Endodermal cell (in vitro differentiated cells): ENCODE measurements at regions not wholly inside any gene's neighbourhood (a gene's known extent, or its start where the extent isn't known, plus 50 kb on each side); places are given as distances from the start of the nearest gene placed in this dataset.

Experiments
- DNase-seq: peaks from one replicate; pipeline ENCODE4 v3.0.0-alpha.2; 2017
- H3K27ac ChIP-seq: 2 replicates; pipeline ENCODE4 v1.5.1; 2013; ENCODE audit warnings: mild to moderate bottlenecking, low read depth, low read length, moderate library complexity
- H3K27me3 ChIP-seq: 2 replicates; pipeline ENCODE4 v1.6.1; 2013; ENCODE audit warnings: mild to moderate bottlenecking, low read length, moderate library complexity; ENCODE audit not compliant: insufficient read depth, control insufficient read depth, poor library complexity, severe bottlenecking
- H3K36me3 ChIP-seq: 2 replicates; pipeline ENCODE4 v1.7.0; 2013; ENCODE audit warnings: mild to moderate bottlenecking, low read length, moderate library complexity; ENCODE audit not compliant: control insufficient read depth, insufficient read depth
- H3K4me1 ChIP-seq: one replicate; pipeline ENCODE4 v1.7.0; 2013; ENCODE audit warnings: low read length; ENCODE audit not compliant: control insufficient read depth, insufficient read depth
- H3K4me3 ChIP-seq: 2 replicates; pipeline ENCODE4 v1.5.1; 2013; ENCODE audit warnings: mild to moderate bottlenecking, low read length, moderate library complexity
- H3K9ac ChIP-seq: 2 replicates; pipeline ENCODE4 v1.6.1; 2013; ENCODE audit warnings: mild to moderate bottlenecking, low read length, moderate library complexity; ENCODE audit not compliant: poor library complexity, severe bottlenecking; ENCODE audit errors: extremely low read depth
- H3K9me3 ChIP-seq: 2 replicates; pipeline ENCODE4 v1.6.1; 2013; ENCODE audit warnings: mild to moderate bottlenecking, low read length, moderate library complexity; ENCODE audit not compliant: control insufficient read depth
- H3K27ac Mint-ChIP-seq: 2 replicates; pipeline ENCODE4 v1.8.0; 2020; ENCODE audit warnings: mixed read lengths
- H3K27me3 Mint-ChIP-seq: 2 replicates; pipeline ENCODE4 v1.8.0; 2021; ENCODE audit warnings: mild to moderate bottlenecking, mixed read lengths; ENCODE audit not compliant: insufficient read depth
- H3K36me3 Mint-ChIP-seq: 2 replicates; pipeline ENCODE4 v1.8.0; 2020; ENCODE audit warnings: low read depth, mixed read lengths
- H3K4me1 Mint-ChIP-seq: 2 replicates; pipeline ENCODE4 v1.8.0; 2020; ENCODE audit warnings: mixed read lengths
- H3K4me3 Mint-ChIP-seq: 2 replicates; pipeline ENCODE4 v1.8.0; 2020; ENCODE audit warnings: mild to moderate bottlenecking, moderate library complexity, mixed read lengths
- H3K9me3 Mint-ChIP-seq: 2 replicates; pipeline ENCODE4 v1.8.0; 2020; ENCODE audit warnings: mild to moderate bottlenecking, mixed read lengths
- CTCF ChIP-seq: fragments of 200-600 bp; sonication (generic); conservative IDR thresholded peaks from 2 replicates; pipeline ENCODE4 v1.5.0; 2021; ENCODE audit warnings: antibody characterized with exemption, mild to moderate bottlenecking
- WGBS, 2 experiments: methylation state at CpG; one replicate each; pipeline versions ENCODE4 v1.1.5 to v1.1.7; 2013; ENCODE audit warnings: missing lambda C conversion rate in 2 of 2, mixed read lengths in 1 of 2; ENCODE audit not compliant: insufficient coverage in 1 of 2, insufficient read length in 1 of 2; 5-methylcytosine and 5-hydroxymethylcytosine counted together

GRCh38 chr21:38933731-38934130 lies 128.0 kb downstream of the ETS2 start:
- H3K27me3 ChIP-seq = no peaks in the 10 kb centered on the region
- no peaks in the 10 kb centered on the region for H3K36me3 Mint-ChIP-seq
- H3K27me3 Mint-ChIP-seq = peaks cover 7% of the 10 kb centered on the region
- no peak overlapping the region for H3K27ac ChIP-seq
- TF ChIP-seq CTCF = no peak
- no peak for DNase-seq
- no peaks in the 10 kb centered on the region for H3K36me3 ChIP-seq
- no peaks in the 10 kb centered on the region for H3K4me1 ChIP-seq
- H3K9me3 Mint-ChIP-seq = peaks cover 21% of the 10 kb centered on the region
- H3K4me3 Mint-ChIP-seq = no peak overlapping the region
- no peak overlapping the region for H3K27ac Mint-ChIP-seq
- 91 to 97% methylated on average over 4 to 10 of the region's 10 CpGs for WGBS, 2 experiments
- peaks cover 28% of the 10 kb centered on the region for H3K4me1 Mint-ChIP-seq
- peaks cover 21% of the 10 kb centered on the region for H3K9me3 ChIP-seq
- no peak overlapping the region for H3K4me3 ChIP-seq
- no peak overlapping the region for H3K9ac ChIP-seq

- H3K9ac ChIP-seq = no peak overlapping the region
- no peak overlapping the region for H3K4me3 Mint-ChIP-seq
- H3K27me3 Mint-ChIP-seq = peaks cover 12% of the 10 kb centered on the region
- H3K9me3 ChIP-seq = peaks cover 23% of the 10 kb centered on the region
- no peaks in the 10 kb centered on the region for H3K36me3 ChIP-seq
- no peaks in the 10 kb centered on the region for H3K27me3 ChIP-seq
- TF ChIP-seq CTCF = no peak
- WGBS, 2 experiments = 96 to 100% methylated on average over 3 of the region's 3 CpGs
- no peak overlapping the region for H3K27ac Mint-ChIP-seq
- peaks cover 2% of the 10 kb centered on the region for H3K36me3 Mint-ChIP-seq
- no peak overlapping the region for H3K4me3 ChIP-seq
- H3K9me3 Mint-ChIP-seq = peaks cover 28% of the 10 kb centered on the region
- H3K4me1 ChIP-seq = no peaks in the 10 kb centered on the region
- H3K4me1 Mint-ChIP-seq = peaks cover 28% of the 10 kb centered on the region
- H3K27ac ChIP-seq = no peak overlapping the region
- no peak for DNase-seq
These were observed 125.6 kb downstream of the ETS2 start for GRCh38 chr21:38931291-38931690.

- H3K4me1 Mint-ChIP-seq = peaks cover 26% of the 10 kb centered on the region
- no peak overlapping the region for H3K27ac Mint-ChIP-seq
- Histone ChIP-seq H3K27ac (no peak overlapping the region), H3K4me1 (no peaks in the 10 kb centered on the region), H3K9me3 (peaks cover 23% of the 10 kb centered on the region), H3K9ac (no peak overlapping the region), H3K4me3 (no peak overlapping the region), H3K27me3 (no peaks in the 10 kb centered on the region), H3K36me3 (no peaks in the 10 kb centered on the region)
- H3K27me3 Mint-ChIP-seq = peaks cover 12% of the 10 kb centered on the region
- DNase-seq = no peak
- 68 to 74% methylated on average over 2 to 3 of the region's 3 CpGs for WGBS, 2 experiments
- no peak overlapping the region for H3K4me3 Mint-ChIP-seq
- peaks cover 28% of the 10 kb centered on the region for H3K9me3 Mint-ChIP-seq
- H3K36me3 Mint-ChIP-seq = peaks cover 2% of the 10 kb centered on the region
- no peak for TF ChIP-seq CTCF
These were observed 125.1 kb downstream of the ETS2 start for GRCh38 chr21:38930853-38931252.
